ENCODE measurements at regions not wholly inside any gene's neighbourhood (a gene's known extent, or its start where the extent isn't known, plus 50 kb on each side); places are given as distances from the start of the nearest gene placed in this dataset.

DNA sequence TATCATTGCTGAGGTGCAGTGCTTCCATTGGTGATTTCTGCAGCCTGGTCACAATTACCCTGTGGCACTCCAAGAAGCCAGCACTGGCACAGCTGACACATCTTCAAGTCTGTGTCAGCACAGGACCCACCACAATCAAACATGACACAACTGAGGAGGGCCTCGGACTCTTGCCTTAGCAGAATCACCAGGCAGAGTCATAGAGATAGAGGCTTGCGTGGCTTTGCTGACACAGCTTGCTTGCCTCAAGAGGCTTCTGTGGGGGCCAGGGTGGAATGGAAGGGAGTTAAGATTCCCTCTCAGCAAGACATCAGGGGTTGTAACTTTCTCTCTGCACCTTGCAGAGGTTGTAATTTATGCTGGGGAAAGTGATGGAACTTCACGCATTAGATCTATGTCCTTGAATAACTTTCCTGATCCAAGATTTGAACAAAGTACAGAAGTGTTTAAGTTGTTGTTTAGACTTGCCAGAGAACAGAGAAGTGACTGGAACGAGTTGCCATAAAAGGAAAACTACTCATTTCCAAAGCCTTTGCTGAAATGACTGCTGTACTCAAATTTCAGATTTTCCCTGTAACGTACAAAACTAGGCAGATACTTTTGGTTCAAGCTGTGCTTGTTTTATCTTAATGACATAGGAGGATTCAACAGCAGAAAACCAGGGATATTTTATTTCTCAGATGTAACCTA is 170.7 kb downstream of the DIPK2A start:
- DNase-seq (ENCODE audit: low spot score) = no peak

DNA sequence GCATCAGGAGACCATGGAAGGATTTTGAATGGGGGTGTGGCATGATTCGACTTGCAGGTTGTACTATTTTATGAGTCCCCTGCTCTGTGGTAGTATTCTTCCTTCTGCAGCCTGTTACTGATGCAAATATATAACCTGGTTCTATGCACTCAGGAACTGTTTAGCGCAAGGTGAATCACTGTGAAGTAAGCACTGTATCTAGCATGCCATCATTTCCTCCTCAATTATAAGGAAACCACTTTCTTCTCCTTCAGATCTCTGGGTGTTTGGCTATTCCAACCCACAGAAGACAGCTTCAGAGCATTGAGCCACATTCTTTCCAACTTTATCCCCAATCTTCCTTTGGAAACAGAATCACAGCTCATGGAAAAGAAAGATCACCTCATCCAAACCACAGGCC is 176.7 kb downstream of the DIPK2A start:
- DNase-seq (ENCODE audit: low spot score) = no peak

DNA sequence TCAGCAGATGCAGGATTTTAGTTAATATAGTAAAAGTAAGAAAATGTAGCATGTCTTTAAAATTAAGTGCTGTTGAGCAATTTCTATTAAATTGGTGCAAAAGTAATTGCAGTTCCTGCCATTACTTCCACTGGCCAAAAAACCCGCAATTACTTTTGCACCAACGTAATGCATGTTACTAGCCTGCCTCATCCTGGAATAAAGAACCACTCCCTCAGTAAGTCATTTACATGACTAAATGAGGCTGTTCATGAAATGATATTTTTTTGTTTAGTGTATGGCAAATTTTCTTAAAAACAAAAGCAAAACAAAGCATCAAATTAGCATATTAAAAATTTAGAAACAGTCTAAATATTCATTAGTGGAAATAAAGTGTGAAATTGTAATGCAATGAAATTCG is 180.4 kb downstream of the DIPK2A start:
- no peak for DNase-seq (ENCODE audit: low spot score)

GRCh38 chr3:144160627-144161026 is 189.0 kb downstream of the DIPK2A start:
- no peak for DNase-seq (ENCODE audit: low spot score)

GRCh38 chr3:144162042-144162441 is 190.4 kb downstream of the DIPK2A start:
- no peak for DNase-seq (ENCODE audit: low spot score)

- DNase-seq (ENCODE audit: low spot score) = no peak
These were observed 192.7 kb downstream of the DIPK2A start for GRCh38 chr3:144164352-144164751.

DNA sequence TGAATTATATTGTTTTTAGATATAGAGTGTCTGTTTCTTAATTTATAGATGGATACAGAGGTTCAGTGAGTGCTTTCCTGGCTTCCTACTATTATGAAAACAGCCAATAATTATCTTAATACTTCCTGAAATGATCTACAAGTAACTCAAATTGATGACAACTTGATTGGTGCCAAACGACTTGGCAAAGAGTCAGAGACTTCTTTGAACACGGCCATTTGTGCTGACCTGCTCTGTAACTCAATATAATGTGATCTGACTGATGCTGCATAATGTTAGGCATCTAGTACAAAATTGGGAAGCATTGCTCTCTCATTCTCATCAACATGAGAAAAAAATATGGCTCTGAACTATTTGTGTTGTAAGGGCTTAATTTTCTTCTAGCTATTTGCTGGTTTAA is 193.9 kb downstream of the DIPK2A start:
- DNase-seq (ENCODE audit: low spot score) = no peak

DNA sequence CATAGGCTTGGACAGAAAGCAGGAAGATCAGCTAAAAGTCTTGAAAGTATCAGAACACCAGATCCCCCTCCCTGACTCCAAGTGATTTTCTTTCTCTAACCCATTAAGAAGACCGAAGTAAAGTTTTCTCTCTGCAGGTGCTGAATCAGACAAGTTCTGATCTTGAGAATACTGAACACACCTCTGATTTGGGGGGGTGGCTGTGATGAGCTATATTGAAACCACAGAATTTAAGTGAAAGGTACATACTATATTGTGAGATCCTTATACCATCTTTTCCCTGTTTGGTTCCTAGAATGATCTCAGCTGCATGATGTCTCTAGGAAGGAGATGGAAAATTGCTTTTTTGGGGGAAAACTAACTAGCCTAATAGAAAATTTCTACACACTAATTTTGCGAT is 196.0 kb downstream of the DIPK2A start:
- no peak for DNase-seq (ENCODE audit: low spot score)

GRCh38 chr3:144173491-144173890 is 201.9 kb downstream of the DIPK2A start:
- no peak for DNase-seq (ENCODE audit: low spot score)

GRCh38 chr3:144175644-144176425 is 204.2 kb downstream of the DIPK2A start:
- no peak for DNase-seq (ENCODE audit: low spot score)

- no peak for DNase-seq (ENCODE audit: low spot score)
These were observed 206.0 kb downstream of the DIPK2A start for GRCh38 chr3:144177649-144178048.

DNA sequence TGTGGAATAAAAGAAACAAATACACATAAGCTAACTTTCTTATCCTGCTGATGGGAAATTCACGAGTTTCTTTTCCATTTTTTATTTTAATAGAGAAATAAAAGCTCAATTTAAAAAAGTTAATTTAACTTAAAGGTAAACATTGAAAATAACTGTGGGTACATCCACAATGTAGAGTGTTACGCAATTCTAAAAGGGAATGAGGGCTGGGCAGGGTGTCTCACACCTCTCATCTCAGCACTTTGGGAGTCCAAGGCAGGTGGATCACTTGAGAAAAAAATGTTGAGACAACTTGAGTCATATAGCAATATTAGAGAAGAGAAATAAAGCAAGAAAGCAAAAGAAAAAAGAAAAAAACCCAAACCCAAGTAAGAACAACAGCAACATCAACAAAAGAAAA is 207.0 kb downstream of the DIPK2A start:
- no peak for DNase-seq (ENCODE audit: low spot score)

DNA sequence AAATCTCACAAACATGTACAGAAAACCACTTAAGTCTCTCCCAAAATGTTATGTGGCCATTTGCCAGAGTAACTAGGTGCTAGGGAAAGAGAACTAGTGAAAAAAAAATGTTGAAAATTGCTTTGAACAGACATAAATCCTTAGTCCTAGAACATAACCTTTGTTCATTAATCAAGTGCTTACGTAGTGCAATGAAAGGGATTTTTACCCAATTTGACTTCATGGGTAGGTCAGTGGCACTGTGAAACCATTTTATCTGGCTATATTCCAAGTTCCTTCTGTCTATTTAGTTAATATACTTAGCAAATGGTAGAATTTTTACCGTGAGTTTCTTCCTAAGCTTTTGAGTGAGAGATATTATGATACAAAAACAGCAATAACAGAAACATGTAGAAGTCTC is 209.4 kb downstream of the DIPK2A start:
- no peak for DNase-seq (ENCODE audit: low spot score)

DNA sequence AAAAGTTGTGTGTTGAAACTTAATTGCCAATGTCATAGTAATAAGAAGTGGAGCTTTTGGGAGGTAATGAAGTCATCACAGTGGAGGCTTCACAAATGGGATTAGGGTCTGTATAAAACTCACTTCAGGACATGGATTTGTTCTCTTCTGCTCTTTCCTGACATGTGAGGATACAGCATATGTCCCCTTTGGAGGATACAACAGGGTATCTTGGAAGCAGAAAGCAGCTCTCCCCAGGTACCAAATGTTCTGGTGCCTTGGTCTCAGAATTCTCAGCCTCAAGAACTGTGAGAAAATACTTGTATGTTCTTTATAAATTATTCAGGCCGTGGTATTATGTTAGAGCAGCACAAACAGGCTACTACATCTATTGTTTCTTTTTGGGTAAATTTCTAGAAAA is 210.9 kb downstream of the DIPK2A start:
- no peak for DNase-seq (ENCODE audit: low spot score)

- no peak for DNase-seq (ENCODE audit: low spot score)
These were observed 213.7 kb downstream of the DIPK2A start for GRCh38 chr3:144185276-144185675.

DNA sequence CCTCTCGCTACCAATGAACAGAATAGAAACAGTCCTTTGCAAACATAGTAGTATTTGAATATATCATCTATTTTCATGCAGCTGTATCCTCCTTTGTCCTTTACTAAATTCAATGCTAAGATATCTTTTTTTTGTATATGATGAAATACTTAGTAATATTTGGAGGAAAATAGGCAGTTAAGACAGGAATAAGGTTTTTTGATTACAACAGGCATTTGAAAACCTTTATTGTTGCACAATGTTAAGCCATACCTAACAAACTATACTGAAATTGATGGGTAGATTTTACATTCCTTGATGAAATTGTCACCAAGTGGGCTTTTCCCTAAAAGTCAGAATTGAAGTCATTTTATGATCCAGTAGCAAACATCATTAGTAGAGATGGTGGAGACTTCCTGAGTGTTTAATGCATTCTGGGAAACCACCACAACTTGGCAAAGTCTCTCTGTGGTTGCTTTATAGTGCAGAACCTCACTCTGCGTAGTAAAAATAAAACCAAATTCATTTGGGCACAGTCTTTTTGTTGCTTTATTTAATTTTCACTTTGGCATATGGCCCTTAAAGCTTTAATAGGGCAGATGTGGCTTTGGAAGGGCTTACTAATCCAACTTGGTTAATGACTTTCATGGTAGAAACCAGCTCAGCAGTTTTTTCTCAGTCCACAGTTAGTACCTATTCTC is 216.0 kb downstream of the DIPK2A start:
- no peak for DNase-seq (ENCODE audit: low spot score)

DNA sequence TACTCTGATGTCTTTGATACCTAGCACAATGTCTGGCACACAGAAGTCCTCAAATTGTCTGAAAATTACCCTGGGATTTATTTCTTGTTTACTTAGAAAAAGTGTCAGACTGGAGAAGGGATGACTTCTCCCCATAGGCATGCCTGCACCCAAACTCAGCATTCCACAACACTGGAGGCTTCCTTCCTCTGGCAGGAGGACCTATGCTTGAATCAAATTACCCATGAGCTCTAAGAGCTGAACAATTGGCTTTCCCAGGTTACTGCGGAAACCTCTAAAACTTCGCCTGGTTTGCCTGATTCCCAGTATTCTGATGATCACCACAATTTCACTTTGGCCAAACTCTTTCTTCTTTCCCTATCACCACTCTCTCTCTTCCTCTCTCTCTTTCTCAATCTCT is 217.4 kb downstream of the DIPK2A start:
- DNase-seq (ENCODE audit: low spot score) = no peak

GRCh38 chr3:144197116-144197515 is 225.5 kb downstream of the DIPK2A start:
- no peak for DNase-seq (ENCODE audit: low spot score)

- no peak for DNase-seq (ENCODE audit: low spot score)
These were observed 226.0 kb downstream of the DIPK2A start for GRCh38 chr3:144197582-144197981.

DNA sequence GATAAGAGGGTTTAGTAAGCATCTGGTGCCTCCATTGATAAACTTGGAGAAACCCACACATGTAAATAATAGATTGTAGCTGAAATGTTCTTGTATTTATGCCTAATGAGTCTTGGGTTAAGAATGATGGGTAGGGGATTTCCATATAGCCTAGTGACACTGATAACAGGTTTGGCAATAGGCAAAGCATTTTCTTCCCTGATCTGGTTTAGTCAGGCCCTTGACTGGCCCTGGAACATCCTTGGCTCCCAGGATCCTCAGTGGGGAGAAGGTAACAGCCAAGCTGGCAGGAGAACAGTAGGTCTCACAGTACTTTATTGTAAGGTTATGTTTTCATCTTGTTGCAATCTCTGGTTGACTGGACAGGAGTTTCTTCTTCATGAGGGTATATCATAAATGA is 228.4 kb downstream of the DIPK2A start:
- DNase-seq (ENCODE audit: low spot score) = no peak

DNA sequence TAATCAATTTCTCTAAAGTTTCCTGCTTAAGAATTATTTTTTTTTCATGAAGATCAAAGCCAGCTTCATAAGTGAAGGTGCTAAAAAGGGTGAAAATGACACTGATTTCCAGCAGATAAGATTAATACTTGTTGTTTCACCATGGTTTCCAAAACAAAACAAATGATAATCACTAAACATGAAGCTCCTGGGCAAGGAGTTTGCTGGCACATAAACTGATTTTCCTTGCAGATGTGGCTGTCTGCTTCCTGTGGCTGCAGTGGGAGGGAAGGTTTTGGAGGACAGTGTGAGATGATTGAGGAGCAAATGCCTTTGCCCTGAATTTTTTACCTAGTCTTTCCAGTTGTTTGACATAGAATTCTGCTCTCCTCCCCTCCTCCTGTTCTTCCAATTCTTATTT is 228.8 kb downstream of the DIPK2A start:
- DNase-seq (ENCODE audit: low spot score) = no peak

DNA sequence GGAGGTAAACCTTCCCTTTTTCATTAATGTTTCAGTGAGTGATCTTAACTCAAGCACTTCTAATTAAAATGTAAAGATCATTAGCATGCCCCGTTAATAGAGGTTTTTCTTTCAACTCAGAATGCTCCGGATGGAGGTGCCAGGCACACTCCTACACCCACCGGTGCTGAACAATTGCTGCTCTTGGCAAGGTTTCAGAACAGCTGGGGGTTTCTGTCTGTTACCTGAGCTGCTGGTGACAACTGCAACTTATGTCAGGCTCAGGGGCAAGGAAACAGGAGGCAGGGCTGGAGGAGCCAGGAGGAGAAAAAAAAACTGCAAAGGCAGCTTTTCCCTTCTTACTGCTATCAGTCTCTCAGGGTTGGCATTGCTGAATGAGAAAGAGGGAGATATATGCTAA is 250.1 kb downstream of the DIPK2A start:
- DNase-seq (ENCODE audit: low spot score) = no peak

DNA sequence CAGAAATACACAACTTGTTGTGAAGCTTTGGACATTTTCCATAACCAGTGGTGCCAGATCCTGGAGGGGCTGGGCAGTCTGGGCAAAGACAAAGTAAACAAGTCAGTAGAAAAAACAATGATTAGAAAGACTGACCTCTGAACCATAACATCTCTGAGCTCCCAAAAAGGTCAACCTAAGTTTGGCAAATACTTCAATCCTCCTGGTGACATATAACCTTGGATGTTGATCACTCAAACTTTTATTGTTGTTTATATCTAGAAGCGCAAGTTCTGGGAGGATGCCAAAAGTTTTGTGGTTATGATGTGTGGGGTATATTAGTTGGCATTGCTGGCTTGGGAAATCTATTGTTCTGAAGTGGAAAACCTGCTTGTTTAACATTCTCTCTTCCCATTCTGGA is 257.7 kb downstream of the DIPK2A start:
- no peak for DNase-seq (ENCODE audit: low spot score)
